HEK293 (cell line): ENCODE measurements at regions not wholly inside any gene's neighbourhood (a gene's known extent, or its start where the extent isn't known, plus 50 kb on each side); places are given as distances from the start of the nearest gene placed in this dataset.
"Not testable (repeated sequence)": the region's sequence is repeated elsewhere in the genome, so short reads cannot be mapped to it uniquely, and the experiment has no call there.

Source experiments
- CTCF ChIA-PET: fragments of 350-600 bp; formaldehyde crosslinking; extraction: SDS; loops from one replicate; lab custom pipeline; 2021; ENCODE audit warnings: antibody characterized with exemption; lab: Yijun Ruan, JAX
- POLR2A ChIA-PET: fragments of 300-600 bp; formaldehyde crosslinking; extraction: SDS; loops from one replicate; lab custom pipeline; 2020; ENCODE audit warnings: antibody characterized with exemption, inconsistent platforms; lab: Yijun Ruan, JAX
- H3K27ac ChIP-seq: fragments of 200-500 bp; sonication (Bioruptor generic); 2 replicates; pipeline ENCODE4 v1.5.1; 2014; ENCODE audit warnings: low read depth, low read length, control low read depth, inconsistent platforms; ENCODE audit errors: extremely low read depth
- H3K36me3 ChIP-seq, 2 experiments: fragments of 200-500 bp in 1 of 2; sonication (Bioruptor generic) in 1 of 2; 1 replicate in 1 of 2; 2 replicates in 1 of 2; pipeline ENCODE4 v1.5.1; 2014 to 2017; ENCODE audit warnings: inconsistent platforms in 2 of 2, low read length in 2 of 2; ENCODE audit not compliant: control insufficient read depth in 2 of 2, insufficient read depth in 1 of 2
- H3K4me1 ChIP-seq: fragments of 200-500 bp; sonication (Bioruptor generic); 2 replicates; pipeline ENCODE4 v1.5.1; 2014; ENCODE audit warnings: mild to moderate bottlenecking, low read length, inconsistent platforms; ENCODE audit not compliant: control insufficient read depth, insufficient read depth
- H3K4me3 ChIP-seq: 2 replicates; pipeline ENCODE4 v1.5.1; 2011; ENCODE audit warnings: low read depth, mild to moderate bottlenecking, control low read depth, low read length, moderate library complexity
- H3K9me3 ChIP-seq: fragments of 200-500 bp; sonication (Bioruptor generic); 2 replicates; pipeline ENCODE4 v1.5.1; 2014; ENCODE audit warnings: low read depth, low read length, inconsistent platforms; ENCODE audit not compliant: control insufficient read depth, insufficient read depth
- BCL11B ChIP-seq: fragments of 450-650 bp; formaldehyde crosslinking; IDR thresholded peaks from 2 replicates; pipeline ENCODE4 v1.5.1; 2016; ENCODE audit warnings: low read depth, missing biosample characterization, missing genetic modification characterization
- GLIS2 ChIP-seq: fragments of 450-650 bp; formaldehyde crosslinking; IDR thresholded peaks from 2 replicates; pipeline ENCODE4 v1.5.1; 2016; ENCODE audit warnings: missing biosample characterization, missing genetic modification characterization
- MZF1 ChIP-seq: fragments of 450-650 bp; formaldehyde crosslinking; IDR thresholded peaks from 2 replicates; pipeline ENCODE4 v1.5.1; 2017; ENCODE audit warnings: missing biosample characterization, missing genetic modification characterization, borderline replicate concordance
- SP3 ChIP-seq: fragments of 450-650 bp; formaldehyde crosslinking; IDR thresholded peaks from 2 replicates; pipeline ENCODE4 v1.5.1; 2016; ENCODE audit warnings: missing biosample characterization, missing genetic modification characterization
- ZNF10 ChIP-seq: fragments of 450-650 bp; formaldehyde crosslinking; IDR thresholded peaks from 2 replicates; pipeline ENCODE4 v1.5.1; 2017; ENCODE audit warnings: missing biosample characterization, missing genetic modification characterization
- ZNF114 ChIP-seq: fragments of 450-650 bp; formaldehyde crosslinking; IDR thresholded peaks from 2 replicates; pipeline ENCODE4 v1.5.0; 2017; ENCODE audit warnings: missing biosample characterization, missing genetic modification characterization
- ZNF426 ChIP-seq: fragments of 450-650 bp; formaldehyde crosslinking; IDR thresholded peaks from 2 replicates; pipeline ENCODE4 v1.5.1; 2017; ENCODE audit warnings: missing biosample characterization, missing genetic modification characterization, mild to moderate bottlenecking, inconsistent platforms, moderate library complexity
- ZNF660 ChIP-seq: fragments of 450-650 bp; IDR thresholded peaks from 2 replicates; pipeline ENCODE4 v1.5.1; 2018; ENCODE audit warnings: missing biosample characterization, mild to moderate bottlenecking, missing genetic modification characterization
- ZNF670 ChIP-seq: fragments of 450-650 bp; formaldehyde crosslinking; IDR thresholded peaks from 2 replicates; pipeline ENCODE4 v1.5.1; 2016; ENCODE audit warnings: missing biosample characterization, missing genetic modification characterization, low read depth
- ZNF677 ChIP-seq: fragments of 450-650 bp; IDR thresholded peaks from 2 replicates; pipeline ENCODE4 v1.5.0; 2018; ENCODE audit warnings: missing biosample characterization, mild to moderate bottlenecking, missing genetic modification characterization, moderate library complexity
- ZNF776 ChIP-seq: fragments of 450-650 bp; formaldehyde crosslinking; IDR thresholded peaks from 2 replicates; pipeline ENCODE4 v1.5.0; 2017; ENCODE audit warnings: missing biosample characterization, missing genetic modification characterization, borderline replicate concordance
- ZNF792 ChIP-seq: fragments of 450-650 bp; formaldehyde crosslinking; IDR thresholded peaks from 2 replicates; pipeline ENCODE4 v1.5.1; 2016; ENCODE audit warnings: missing biosample characterization, missing genetic modification characterization
- TF ChIP-seq, protein P1 (sequence below): fragments of 450-650 bp; formaldehyde crosslinking; IDR thresholded peaks from 2 replicates; pipeline ENCODE4 v1.5.0; 2017; ENCODE audit warnings: missing biosample characterization, missing genetic modification characterization, borderline replicate concordance
- TF ChIP-seq, protein P2 (sequence below): fragments of 450-650 bp; formaldehyde crosslinking; IDR thresholded peaks from 2 replicates; pipeline ENCODE4 v1.5.1; 2017; ENCODE audit warnings: missing biosample characterization, missing genetic modification characterization

DNA sequence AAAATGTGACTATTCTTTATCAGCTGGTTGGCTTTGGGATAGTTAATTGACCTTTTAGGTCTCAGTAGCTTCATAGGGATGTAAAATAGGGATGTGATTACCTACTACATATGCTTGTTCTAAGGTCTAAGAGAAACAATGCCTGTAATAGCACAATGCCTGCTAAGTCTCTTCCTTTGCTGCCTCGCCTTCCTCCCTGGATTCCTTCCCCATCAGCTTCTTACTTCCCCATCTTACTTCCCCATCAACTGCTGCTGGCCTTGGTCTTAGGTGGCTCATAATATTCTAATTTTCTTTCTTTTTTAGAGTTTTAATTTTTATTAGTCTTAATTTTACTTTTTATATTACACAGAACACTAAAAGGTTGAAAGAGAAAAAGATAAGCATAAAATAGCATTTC, 59.2 kb upstream of the GOT2 start (continued):
- TF ChIP-seq, protein P1, sequence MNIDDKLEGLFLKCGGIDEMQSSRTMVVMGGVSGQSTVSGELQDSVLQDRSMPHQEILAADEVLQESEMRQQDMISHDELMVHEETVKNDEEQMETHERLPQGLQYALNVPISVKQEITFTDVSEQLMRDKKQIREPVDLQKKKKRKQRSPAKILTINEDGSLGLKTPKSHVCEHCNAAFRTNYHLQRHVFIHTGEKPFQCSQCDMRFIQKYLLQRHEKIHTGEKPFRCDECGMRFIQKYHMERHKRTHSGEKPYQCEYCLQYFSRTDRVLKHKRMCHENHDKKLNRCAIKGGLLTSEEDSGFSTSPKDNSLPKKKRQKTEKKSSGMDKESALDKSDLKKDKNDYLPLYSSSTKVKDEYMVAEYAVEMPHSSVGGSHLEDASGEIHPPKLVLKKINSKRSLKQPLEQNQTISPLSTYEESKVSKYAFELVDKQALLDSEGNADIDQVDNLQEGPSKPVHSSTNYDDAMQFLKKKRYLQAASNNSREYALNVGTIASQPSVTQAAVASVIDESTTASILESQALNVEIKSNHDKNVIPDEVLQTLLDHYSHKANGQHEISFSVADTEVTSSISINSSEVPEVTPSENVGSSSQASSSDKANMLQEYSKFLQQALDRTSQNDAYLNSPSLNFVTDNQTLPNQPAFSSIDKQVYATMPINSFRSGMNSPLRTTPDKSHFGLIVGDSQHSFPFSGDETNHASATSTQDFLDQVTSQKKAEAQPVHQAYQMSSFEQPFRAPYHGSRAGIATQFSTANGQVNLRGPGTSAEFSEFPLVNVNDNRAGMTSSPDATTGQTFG (tag by site-specific recombination), result no peak
- TF ChIP-seq, protein P2, sequence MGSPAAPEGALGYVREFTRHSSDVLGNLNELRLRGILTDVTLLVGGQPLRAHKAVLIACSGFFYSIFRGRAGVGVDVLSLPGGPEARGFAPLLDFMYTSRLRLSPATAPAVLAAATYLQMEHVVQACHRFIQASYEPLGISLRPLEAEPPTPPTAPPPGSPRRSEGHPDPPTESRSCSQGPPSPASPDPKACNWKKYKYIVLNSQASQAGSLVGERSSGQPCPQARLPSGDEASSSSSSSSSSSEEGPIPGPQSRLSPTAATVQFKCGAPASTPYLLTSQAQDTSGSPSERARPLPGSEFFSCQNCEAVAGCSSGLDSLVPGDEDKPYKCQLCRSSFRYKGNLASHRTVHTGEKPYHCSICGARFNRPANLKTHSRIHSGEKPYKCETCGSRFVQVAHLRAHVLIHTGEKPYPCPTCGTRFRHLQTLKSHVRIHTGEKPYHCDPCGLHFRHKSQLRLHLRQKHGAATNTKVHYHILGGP (tag by site-specific recombination), result no peak

DNA sequence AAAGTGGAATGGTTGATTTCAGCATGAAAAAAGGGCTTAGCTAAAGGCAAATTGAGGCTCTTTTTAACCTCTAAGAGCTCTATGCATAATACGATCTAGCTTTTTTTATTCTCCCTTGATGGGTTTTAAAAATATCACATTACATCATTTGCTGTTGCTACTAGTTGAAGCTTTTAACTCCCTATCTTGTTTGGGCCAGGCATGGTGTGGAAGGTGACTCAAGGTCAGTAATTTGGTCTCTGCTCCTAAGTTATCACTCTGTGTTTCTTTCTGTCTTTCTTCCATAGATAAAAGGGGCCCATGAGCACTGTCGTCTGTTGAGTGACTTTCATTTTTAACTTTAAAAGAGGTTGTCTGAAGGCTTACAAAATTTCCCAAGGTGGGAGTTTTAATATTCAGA, 58.1 kb upstream of the GOT2 start:
- POLR2A ChIA-PET, result no interaction called here
- Histone ChIP-seq H3K27ac (no peak overlapping the region), H3K9me3 (no peaks in the 10 kb centered on the region), H3K4me3 (no peak overlapping the region), H3K4me1 (no peaks in the 10 kb centered on the region; the same call in 1 of the 2 replicates), H3K36me3 (no peaks in the 10 kb centered on the region)
- CTCF ChIA-PET, result interaction anchor here (1.8 kb wide), 1 partner anchor 22 kb away, joined by 7 read pairs; no protein-coding TSS in a partner anchor
- no peak for TF ChIP-seq BCL11B (tag by site-specific recombination)
- TF ChIP-seq ZNF114 (tag by site-specific recombination), result no peak
- TF ChIP-seq GLIS2 (tag by site-specific recombination), result no peak
- TF ChIP-seq ZNF10, result no peak
- TF ChIP-seq ZNF776, result no peak
- no peak for TF ChIP-seq ZNF792 (tag by site-specific recombination)

DNA sequence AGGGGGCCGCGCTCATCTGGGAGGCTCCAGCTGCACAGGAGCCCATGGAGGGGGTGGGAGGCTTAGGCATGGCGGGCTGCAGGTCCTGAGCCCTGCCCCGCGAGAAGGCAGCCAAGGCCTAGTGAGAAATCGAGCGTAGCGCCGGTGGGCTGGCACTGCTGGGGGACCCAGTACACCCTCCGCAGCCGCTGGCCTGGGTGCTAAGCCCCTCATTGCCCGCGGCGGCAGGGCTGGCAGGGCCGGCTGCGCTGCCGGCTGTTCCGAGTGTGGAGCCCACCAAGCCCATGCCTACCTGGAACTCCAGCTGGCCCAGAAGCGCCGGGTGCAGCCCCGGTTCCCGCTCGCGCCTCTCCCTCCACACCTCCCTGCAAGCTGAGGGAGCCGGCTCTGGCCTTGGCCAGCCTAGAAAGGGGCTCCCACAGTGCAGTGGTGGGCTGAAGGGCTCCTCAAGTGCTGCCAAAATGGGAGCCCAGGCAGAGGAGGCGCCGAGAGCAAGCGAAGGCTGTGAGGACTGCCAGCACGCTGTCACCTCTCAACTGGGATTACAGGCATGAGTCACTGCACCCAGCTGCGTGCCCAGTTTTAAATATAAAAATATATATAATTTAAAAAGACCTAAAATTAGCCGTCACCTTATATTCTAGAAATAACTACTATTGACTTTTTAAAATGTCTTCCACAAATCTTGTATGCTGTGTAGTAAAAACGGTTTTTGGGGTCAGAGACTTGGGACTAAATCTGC, 56.9 kb upstream of the GOT2 start:
- CTCF ChIA-PET, result interaction anchor here (1.8 kb wide), 1 partner anchor 23 kb away, joined by 7 read pairs; no protein-coding TSS in a partner anchor
- POLR2A ChIA-PET, H3K4me3 ChIP-seq, H3K27ac ChIP-seq, H3K4me1 ChIP-seq, H3K36me3 ChIP-seq, H3K9me3 ChIP-seq: not testable (repeated sequence)

DNA sequence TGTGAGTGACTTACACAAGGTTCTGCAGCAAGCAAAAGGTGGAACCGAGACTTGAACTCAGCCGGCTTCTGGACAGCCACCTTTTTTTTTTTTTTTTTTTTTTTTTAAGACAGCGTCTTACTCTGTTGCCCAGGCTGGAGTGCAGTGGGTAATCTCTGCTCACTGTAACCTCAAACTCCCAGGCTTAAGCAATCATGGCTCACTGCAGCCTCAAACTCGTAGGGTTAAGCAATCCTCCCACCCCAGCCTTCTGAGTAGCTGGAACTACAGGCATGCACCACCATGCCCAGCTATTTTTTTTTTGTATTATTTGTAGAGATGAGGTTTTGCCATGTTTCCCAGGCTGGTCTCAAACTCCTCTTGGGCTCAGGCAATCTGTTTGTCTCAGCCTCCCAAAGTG, 55.2 kb upstream of the GOT2 start:
- no peaks in the 10 kb centered on the region; the same call in 1 of the 2 replicates for H3K4me1 ChIP-seq
- no peaks in the 10 kb centered on the region for H3K36me3 ChIP-seq
- no peaks in the 10 kb centered on the region for H3K9me3 ChIP-seq
- no peak overlapping the region for H3K27ac ChIP-seq
- no peak overlapping the region for H3K4me3 ChIP-seq
- POLR2A ChIA-PET, result no interaction called here
- no peak for TF ChIP-seq ZNF426
- no peak for TF ChIP-seq SP3 (tag by site-specific recombination)
- TF ChIP-seq ZNF660 (tag by site-specific recombination), result no peak
- no peak for TF ChIP-seq ZNF677 (tag by site-specific recombination)
- no peak for TF ChIP-seq ZNF670
- no peak for TF ChIP-seq MZF1 (tag by site-specific recombination)
- CTCF ChIA-PET, result no interaction called here
